GM18858 (cell line): ENCODE measurements at regions not wholly inside any gene's neighbourhood (a gene's known extent, or its start where the extent isn't known, plus 50 kb on each side); places are given as distances from the start of the nearest gene placed in this dataset.

Experiments used
- ATAC-seq: cut with Tn5 transposase; IDR thresholded peaks from one replicate; pipeline ENCODE4 v1.9.1; 2021; ENCODE audit not compliant: unreplicated experiment

GRCh38 chr1:232556351-232556750 is 73.6 kb downstream of the SIPA1L2 start:
- ATAC-seq = no peak

- ATAC-seq = no peak
Observed at GRCh38 chr1:232555494-232556210, 74.3 kb downstream of the SIPA1L2 start.

GRCh38 chr1:232554409-232554808 is 75.5 kb downstream of the SIPA1L2 start:
- ATAC-seq = no peak

- ATAC-seq = no peak
Observed at GRCh38 chr1:232553809-232554208, 76.1 kb downstream of the SIPA1L2 start.

GRCh38 chr1:232553050-232553754 is 76.7 kb downstream of the SIPA1L2 start:
- ATAC-seq = no peak

DNA sequence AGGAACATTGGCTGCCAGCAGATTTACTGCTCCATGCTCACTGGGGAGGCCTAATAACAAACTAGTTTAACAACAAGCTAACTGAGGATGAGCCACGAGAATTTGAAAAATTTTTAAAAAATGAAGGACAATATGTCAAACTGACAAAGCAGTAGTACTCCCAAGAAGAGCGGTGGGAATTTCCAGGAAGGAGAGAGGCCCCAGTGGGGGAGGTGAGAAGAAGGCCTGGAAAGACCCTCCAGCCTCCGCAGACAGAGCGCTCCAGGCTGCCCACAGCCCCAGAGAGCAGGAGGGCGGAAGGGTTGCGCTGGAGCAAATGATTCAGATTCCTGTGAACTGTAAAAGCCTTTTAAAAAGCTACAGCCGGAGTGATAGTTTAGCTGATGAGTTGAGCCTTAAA is 78.5 kb downstream of the SIPA1L2 start:
- no peak for ATAC-seq

GRCh38 chr1:232550007-232550406 is 79.9 kb downstream of the SIPA1L2 start:
- ATAC-seq = no peak

GRCh38 chr1:232548691-232549090 is 81.2 kb downstream of the SIPA1L2 start:
- no peak for ATAC-seq

GRCh38 chr1:232547938-232548484 is 81.9 kb downstream of the SIPA1L2 start:
- ATAC-seq = no peak

DNA sequence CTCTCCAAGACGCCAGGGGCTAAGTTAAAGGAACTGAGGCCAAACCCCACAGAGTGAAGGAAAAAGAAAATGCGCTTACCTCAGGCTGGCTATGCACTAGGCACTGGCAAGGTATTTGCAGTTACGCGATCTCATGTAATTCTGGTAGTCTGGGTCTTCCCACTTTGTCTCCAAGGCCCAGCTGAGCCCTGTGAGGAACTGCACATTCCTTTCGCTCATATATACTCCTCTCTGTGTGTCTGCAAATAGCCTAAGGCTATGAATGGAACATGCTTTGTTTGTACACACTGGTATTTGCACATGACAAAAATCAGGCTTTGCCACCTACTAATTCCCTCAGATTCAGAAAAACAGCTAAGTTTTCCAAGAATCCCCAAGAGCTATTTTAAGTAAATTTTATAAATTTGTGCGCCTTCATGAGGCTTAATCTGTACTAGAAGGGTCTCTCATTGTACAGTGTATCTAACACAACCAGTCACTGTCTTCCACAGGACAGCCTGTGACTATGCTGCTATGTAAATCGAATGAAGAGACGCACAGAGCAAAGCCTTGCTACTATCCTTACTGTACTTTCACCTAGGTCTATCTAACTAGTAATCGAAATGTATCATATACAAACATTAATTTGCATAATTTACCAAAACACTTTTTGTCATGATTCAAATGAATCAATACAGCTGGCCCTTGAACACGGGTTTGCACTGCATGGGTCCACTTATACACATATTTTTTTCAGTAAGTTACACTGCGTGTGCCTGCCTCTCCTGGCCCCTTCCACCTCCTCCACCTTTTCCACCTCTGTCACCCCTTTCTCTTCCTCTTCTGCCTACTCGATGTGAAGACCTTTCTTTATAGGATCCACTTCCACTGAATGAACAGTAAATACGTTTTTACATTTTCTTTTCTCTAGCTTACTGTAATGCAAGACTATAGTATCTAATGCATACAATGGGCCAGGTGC is 87.0 kb downstream of the SIPA1L2 start:
- ATAC-seq = no peak

DNA sequence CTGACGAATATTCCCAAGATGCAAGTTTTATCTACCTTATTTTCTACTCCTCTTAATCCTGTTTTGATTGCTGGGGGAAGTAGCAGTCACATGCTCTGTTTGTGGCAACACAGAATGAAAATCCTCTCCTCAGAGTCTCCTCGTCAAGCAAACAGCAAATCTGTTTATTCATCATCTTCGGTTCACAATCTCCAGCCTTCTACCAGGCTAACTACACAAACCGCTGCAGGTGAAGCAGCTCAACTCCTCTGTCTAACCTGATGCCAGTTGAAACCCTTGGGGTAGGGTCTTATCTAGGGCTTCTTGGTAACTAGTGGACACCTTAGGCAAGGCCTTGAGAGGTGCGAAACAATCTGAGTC is 91.0 kb downstream of the SIPA1L2 start:
- no peak for ATAC-seq

- ATAC-seq = no peak
Observed at GRCh38 chr1:232538224-232538942, 91.5 kb downstream of the SIPA1L2 start.

DNA sequence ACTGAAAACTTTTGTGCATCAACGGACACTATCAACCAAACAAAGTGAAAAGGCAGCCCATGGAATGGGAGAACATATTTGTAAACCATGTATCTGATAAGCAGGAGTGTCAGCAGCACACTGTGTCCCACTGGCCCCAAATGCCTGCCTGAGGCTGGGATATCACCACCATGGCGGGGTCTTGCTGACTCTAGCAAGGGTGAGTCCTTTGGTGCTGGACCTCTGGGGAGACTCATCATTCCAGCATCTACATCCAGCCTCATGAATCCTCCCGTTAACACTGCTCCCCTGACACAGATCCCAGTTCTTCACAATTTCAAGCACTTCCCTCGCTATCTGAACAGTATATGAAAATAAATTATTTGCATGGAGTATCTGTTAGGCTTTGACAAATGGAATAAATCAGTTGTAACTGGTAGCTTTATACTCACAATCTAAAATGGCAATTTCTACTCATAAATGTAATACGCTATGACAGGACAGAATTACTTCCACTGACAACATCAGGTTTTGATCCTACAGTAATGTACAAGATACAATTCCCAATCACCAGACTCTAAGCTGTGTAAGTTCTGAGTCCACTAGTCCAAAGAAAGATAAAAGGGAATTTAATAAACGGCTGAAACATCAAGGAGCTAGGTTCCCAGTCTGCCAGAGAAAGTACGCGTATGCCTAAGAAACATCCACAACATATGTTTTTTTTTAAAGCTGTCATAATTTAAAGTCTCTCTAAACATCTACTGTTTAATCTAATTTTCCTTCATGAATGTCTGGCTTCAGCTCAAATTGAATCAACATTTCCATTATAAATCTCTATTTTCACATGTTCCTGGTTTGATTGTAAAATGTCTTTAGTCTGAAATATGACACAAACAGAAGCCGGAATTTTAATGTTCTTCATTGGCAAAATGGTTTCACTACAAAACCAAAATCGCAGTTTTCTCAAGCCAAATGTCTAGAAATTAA is 95.1 kb downstream of the SIPA1L2 start:
- no peak for ATAC-seq

DNA sequence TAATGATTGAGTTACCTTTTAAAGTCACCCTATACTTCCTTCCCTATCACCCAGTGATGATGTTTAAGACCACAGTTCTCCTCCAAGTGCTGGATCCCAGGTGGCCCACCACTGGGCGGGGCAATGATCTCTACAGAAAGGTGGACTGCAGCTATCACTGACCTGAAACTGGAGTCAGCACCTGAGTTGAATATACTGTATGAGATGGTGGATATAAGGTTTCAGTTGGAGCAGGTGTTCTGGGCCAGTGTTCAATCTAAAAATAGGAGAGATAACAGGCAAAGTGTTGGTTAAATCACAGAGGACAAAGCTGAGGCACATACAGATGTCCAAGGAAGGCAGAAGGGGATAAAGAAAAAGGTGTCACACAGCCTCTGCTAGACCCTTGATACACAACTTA is 96.6 kb downstream of the SIPA1L2 start:
- ATAC-seq = no peak

GRCh38 chr1:232532901-232533300 is 97.0 kb downstream of the SIPA1L2 start:
- no peak for ATAC-seq

DNA sequence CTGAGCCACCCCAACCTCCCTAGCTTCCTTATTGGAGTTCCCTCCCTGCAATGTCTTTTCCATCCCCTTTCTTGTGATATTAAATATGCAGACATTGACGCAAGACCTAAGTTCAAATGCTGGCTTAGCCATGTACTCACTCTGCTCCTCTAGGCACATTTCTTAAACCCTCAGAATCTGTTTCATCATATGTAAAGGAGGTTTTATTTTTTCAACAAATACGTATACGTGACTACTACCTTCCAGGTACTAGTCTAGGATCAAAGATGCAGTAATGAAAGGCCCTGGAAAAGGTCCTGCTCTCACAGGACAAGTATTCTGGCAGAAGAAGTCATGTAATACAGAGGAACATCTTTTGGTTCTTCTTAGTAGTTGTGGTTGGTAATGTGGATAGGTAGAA is 98.6 kb downstream of the SIPA1L2 start:
- ATAC-seq = no peak

DNA sequence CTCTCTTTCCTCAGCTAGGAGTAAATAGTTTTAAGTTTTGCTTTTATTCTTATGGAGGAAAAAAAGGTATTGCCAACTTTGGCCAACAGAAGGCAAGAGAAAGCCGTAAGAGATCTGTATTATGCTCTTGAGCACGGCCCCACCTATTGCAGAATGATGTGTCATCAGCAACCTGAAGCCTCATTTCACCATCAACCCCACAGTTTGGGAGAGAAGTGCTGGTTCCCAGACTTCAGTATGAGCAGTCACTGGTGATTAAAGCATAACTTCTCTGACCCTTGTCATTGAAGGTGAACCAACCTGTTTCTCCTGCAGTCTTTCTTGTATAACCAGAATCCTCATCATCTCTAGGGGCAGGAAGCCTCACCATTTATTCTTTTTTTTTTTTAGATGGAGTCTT is 100.2 kb downstream of the SIPA1L2 start:
- ATAC-seq = no peak

- no peak for ATAC-seq
Observed at GRCh38 chr1:232528472-232529089, 101.4 kb downstream of the SIPA1L2 start.

GRCh38 chr1:232524056-232524455 is 105.9 kb downstream of the SIPA1L2 start:
- no peak for ATAC-seq
